Colon (tissue), 2 donors: ENCODE measurements at regions not wholly inside any gene's neighbourhood (a gene's known extent, or its start where the extent isn't known, plus 50 kb on each side); places are given as distances from the start of the nearest gene placed in this dataset.
"Not testable (repeated sequence)": the region's sequence is repeated elsewhere in the genome, so short reads cannot be mapped to it uniquely, and the experiment has no call there.

Source experiments
- FAIRE-seq: peaks from 2 replicates; lab custom pipeline; 2012; peaks lifted over from hg19 to GRCh38; lab: Jason Lieb, UNC
- donor health status: control.
- donor health status: control.

DNA sequence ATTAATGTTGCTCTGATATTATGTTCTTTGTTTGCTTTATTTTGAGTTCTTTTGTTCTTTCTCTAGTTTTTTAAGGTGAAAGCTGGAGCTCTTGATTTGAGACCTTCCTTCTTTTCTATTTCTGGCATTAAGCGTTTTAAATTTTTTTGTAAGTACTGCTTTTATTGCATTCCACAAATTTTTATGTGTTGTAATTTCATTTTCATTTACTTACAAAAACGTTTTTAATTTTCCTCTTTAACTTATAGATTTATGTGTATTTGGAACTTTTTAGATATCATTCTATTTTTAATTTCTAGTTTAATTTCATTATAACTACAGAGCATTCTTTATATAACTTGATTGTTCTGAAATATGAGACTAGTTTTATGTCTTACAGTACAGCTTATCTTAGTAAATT, 395.6 kb downstream of the ETV1 start:
- FAIRE-seq, result no peak

DNA sequence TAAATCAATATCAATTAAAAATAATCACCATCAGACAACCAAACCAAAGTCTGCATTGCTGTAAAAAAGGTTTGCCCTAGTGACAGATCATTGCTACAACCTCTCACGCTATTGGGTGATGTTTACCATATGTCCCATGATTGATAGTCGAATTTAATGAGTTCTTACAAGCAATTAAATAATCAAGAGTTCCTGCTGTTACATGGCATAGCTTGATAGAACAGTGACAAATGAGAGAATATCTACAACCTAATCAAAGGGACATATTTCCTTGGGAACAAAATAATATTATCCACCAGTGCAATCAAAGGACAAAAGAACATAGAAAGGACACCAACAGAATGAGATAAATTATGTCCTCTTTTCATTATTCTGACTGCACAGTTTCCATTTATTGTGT, 387.4 kb downstream of the ETV1 start:
- FAIRE-seq, result no peak

DNA sequence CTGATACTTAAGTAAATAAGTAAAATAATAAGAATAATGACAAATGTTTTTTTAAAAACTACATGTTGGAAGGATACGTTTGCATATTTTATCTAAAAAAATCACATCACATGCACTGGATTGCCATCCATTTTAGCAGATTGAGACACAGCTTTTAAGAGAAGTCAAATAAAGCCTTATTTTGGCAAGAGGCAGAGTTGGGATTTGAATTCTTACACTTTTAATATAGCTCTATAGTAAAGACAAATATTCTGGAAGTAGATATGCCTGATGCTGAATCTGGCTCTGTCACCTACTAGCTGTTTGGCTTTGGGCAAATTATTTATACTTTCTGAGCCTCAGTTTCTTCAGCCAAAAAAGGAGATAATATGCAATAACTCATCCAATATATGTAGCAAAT, 386.4 kb downstream of the ETV1 start:
- FAIRE-seq, result no peak

DNA sequence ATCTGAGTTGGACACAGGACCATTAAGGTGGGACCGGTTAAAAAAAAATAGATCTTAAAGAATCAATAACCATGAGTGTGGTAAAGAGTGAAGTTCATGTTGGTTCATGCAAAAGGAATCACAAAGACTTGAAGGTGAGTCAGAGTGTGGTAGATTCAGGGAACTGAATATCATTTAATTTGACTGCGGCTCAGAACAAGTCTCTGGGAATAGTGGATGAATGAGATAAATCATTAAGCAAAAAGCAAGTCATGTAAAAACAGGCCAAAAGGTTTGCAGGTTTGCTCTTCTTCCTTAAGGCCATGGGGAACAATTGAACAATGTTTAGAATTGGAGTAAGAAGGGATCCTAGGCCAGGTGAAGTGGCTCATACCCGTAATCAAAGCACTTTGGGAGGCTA, 385.8 kb downstream of the ETV1 start:
- no peak for FAIRE-seq

DNA sequence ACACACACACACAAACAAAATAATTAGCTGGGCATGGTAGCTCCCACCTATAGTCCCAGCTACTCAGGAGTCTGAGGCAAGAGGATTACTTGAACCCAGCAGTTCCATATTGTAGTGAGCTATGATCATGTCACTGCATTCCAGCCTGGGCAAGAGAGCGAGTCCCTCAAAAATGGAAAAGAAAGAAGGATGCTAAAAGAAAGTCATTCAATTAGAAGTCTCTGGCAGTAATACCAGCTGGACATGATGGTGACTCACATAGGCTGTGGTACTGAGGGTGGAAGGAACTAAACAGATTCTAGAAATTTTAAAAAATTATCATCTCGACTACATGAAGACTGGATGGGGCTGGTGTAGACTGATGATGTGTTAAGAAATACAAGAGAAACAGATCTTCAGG, 385.3 kb downstream of the ETV1 start:
- FAIRE-seq, result no peak

DNA sequence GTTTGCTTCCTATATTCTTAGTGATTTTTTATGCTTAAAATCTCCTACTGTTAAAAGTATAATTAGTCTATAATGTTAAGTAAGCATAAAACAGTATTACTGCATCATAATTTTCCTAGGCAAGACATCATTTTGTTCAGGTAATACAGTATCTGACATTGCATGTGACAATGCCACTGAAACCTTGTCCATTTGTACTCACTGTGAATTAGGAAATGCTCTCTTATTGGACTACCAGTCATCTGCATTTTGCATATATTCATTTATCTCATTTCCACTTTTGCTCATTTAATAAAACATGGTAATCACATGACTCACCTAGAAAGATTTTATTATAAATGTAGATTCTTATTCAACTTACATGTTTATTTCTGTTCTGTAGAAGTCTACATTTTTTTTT, 379.1 kb downstream of the ETV1 start:
- FAIRE-seq, result no peak

DNA sequence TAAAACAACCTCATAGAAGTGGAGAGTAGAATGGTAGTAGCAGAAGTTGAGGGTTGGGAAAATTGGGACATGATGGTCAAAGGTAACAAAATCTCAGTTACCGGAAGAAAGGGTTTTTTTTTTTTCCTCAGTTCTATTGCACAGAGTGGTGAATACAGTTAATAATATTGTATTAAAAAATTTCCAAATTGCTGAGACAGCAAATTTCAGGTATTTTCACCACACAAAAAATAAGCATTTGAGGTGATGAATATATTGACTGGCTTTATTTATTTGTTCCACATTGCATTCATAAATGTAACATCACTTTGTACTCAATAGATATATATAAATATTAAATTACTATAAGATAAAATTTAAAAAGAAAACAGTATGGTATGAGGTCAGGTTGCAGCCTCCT, 373.8 kb downstream of the ETV1 start:
- no peak for FAIRE-seq

DNA sequence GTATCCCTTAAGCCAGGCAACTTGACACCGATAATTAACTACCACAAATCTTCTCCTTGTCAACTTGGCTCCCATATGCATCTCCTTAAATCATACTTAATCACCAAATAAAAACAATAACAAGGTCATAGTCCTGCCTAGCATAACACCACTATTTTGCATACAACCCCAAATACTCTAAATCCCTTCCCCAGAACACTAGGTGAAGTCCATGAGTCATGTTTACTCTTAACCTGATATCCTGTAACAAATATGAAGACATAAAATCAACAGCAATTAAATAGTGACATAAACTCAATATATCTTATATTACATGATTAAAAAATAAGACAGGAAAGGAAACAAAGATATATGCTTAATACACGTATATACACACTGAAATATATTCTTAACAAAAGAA, 362.0 kb downstream of the ETV1 start:
- FAIRE-seq, result no peak

DNA sequence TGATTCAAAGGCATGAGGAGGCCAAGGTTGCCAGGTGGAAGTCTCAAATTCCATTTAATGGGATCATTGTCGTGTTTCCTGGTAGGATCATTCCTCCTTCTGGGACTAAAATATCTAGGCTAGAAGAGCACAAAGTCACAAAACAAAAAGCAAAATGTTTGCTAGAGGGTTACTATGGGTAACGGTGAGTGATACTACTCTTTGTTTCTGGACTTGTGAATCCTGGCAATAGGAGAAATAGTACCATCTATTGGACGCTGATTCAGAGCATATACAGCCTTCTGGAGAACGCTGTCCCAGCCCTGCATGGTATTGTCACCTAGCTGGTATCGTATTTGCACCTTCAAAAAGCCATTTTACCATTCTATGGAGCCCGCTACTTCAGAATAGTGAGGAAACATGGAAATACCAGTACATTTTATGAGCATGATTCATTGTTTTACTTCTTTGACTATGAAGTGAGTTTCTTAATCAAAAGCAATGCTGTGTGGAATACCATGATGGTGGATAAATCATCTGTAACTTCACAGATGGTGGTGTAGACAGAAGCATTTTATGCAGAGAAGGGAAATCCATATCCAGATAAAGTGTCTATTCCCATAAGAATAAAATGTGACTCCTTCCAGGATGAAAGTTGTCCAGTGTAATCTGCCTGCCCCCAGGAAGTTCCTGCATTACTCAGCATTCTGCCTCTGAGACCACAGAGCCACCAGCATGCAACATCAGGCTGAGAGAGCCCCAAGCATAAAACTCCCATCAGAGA, 361.0 kb downstream of the ETV1 start:
- no peak for FAIRE-seq

DNA sequence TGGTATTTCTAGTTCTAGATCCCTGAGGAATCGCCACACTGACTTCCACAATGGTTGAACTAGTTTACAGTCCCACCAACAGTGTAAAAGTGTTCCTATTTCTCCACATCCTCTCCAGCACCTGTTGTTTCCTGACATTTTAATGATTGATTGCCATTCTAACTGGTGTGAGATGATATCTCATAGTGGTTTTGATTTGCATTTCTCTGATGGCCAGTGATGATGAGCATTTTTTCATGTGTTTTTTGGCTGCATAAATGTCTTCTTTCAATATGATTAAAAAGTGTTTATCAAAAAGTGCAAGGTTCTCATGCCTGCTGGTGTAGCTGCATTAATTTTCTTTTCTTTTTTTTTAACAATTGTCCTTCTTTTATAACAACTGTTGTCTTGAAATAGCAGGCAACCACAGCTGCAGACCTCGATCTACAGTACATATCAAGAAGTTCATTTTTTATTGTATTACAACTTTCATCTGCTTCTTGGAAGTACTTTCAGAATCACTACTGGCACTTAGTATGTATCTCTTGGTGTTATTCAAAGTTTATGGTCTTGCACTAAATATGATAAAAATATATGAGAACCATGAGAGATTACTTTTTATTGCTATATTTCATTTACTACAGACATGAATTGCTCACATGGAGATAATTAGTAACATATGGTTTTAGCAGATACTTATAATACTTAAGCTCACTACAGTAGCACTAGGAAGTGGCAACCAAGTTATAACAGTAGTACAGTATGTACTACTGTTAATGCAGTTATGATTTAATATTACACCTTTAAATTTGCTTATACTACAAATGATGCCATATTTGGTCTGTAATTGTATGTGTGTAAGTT, 358.0 kb downstream of the ETV1 start:
- not testable (repeated sequence) for FAIRE-seq

DNA sequence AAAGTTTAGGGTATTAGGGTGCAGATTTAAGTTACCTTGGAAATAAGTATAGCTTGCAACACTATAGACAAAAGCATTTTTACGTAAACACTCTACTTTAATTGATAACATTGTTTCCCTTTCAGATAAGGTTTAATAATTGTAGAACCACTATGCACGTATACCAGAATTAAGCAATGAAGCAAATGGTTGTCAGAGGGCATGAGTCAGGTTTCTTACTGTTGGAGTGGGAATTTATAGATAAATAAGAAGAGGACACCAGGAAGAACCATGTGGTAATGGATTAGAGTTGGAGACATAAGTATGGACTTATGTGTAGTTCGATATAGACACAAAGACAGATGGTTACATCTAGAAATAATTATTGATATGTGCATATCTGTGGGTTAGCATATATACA, 355.6 kb downstream of the ETV1 start:
- FAIRE-seq, result no peak

DNA sequence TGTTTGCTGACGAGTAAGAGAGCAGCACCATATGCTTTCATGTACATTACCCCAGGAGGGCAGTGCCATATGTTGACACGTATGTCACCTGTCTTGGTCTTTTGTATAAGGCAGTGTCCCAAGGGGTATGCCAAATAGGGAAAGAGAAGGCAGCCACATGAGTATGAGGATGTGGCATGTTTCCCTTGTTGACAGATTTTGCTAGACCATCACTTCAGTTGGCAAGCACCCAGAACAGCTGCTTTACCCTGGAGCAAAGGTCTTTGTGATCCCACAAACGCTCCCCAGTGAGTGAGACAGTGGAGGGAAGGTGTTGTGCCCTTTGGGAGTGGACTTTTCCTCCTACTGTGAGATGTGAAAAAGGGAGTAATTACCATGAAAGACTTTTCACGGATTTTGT, 350.1 kb downstream of the ETV1 start:
- no peak for FAIRE-seq

DNA sequence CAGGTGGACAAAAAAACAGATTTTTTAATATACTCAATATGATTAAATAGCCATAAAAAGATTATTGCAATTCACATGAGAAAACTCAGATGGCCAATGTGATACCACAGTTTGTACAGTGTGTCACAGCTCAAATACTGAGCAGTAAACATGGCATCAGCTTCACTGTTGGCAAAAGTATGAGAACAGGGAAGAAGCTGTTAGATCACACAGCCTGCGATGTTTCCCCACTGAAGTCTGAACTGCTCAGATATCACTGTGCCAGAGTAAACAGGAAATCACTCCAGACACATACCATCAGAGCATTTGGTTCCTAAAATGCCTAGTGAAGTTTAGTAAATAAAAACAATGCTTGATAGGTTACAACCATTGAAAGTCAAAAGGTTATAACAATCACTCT, 347.8 kb downstream of the ETV1 start:
- no peak for FAIRE-seq

DNA sequence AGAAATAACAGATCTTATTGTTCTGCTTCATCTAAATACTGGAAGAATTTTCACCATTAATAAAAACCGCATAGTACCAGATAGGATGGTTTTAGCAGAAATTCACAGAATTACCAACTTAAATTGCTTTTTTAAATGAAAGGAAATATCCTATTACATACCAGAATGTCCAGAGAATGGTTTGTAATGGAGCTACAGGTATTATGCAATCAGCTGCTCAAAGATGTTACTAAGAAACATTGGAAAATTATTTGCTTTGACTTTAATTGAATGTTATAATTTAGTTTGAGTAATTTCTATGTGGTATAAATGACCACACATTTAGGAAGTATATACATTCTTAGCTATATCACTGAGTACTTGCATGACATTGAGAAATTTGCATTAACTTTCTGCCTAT, 338.3 kb downstream of the ETV1 start:
- FAIRE-seq, result no peak

DNA sequence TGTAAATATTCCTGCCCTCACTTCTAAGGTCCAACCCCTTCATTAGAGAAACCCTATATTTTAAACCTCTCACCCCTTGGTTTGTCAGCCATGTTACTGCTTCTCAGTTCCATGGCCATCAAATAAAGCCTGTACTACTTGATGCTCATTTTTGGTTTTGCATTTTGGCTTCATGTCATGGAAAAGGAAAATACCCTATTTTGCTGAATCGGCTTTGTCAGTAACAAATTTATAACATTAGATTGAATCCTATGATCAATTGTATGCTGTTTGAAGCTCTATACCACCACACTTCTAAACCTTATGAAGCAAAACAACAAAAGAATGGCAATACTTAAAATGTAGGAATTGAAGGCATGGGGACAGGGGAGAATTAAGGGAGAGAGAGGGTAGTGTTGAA, 333.1 kb downstream of the ETV1 start:
- no peak for FAIRE-seq

DNA sequence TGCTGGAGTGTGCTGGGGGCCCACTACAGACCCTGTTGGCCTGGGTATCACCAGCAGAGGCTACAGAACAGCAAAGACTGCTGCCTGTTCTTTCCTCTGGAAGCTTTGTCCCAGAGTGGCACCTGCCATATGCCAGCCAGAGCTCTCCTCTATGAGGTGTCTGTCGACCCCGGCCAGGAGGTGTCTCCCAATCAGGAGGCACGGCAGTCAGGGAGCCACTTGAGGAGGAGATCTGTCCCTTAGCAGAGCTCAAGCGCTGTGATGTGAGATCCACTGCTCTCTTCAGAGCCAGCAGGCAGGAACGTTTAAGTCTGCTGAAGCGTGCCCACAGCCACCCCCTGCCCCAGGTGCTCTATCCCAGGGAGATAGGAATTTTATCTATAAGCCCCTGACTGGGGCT, 316.2 kb downstream of the ETV1 start:
- no peak for FAIRE-seq

DNA sequence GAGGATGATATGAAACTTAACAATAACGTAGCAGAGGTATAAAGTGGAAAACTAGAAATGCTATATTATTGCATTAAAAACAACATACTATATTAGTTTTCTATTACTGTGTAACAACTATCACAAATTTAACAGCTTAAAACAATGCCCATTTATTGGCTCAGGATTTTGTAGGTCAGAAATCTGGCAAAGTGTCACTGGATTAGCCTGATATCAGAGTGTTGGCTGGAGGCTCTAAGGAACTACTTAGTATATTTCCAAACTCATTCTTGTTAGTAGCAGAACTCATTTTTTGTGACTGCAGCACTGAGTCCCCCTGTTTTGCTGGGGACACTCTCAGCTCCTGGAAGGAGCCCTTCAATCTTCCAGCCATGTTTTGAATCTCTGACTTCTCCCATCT, 306.8 kb downstream of the ETV1 start:
- FAIRE-seq, result no peak

DNA sequence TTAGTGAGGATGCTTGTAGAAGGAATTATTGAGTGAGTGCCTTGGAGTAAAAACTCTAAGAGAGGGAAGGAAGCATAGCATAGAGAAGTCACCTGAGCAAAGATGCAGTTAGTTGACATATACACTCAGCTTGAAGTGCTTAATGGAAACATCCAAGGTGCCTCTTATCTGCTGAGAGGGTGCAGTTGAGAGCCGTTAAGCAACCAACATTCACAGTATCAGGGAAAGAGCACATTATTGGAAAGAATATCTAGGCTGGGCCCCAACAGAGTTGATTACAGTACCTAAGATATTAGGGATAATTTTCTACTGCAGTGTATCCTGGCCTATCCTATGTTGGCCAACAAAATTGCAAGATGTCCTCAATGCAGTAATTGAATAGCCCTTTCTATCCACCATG, 302.0 kb downstream of the ETV1 start:
- no peak for FAIRE-seq

DNA sequence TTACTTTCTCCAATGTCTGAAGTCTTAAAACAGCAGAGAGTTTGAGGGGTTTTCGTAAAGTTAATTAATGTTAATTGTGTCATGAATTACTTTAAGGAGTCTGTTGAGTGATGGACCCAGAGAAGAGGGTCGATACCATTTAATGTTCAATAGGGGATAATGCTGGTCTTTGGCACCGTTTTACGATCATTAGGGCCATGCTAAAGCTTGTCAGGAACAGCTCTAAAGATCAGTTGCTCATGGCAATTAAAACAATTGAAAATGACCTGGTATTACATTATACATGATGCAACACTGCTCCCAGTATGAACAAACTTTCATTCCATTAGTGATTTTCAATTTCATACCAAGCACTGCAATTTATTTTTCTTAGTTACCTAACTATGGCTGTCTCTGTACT, 296.9 kb downstream of the ETV1 start:
- no peak for FAIRE-seq

DNA sequence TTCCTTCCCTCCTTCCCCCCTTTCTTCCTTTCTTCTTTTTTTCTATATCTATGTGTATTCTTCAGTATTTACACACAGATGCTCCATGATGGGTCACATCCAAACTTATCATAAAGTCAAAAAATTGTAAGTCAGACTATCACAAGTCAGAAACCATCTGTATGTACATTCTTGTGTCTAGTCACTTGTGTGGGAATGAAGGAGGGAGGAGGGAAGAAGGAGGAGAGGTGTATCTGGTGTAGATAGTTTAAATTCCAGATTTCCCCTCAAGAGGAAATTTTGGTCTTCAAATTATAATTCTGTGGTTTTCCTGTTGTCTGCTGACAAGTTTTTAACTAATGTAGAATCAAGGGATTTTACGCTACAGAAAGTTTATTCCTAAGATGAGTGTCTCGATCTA, 287.2 kb downstream of the ETV1 start:
- no peak for FAIRE-seq

DNA sequence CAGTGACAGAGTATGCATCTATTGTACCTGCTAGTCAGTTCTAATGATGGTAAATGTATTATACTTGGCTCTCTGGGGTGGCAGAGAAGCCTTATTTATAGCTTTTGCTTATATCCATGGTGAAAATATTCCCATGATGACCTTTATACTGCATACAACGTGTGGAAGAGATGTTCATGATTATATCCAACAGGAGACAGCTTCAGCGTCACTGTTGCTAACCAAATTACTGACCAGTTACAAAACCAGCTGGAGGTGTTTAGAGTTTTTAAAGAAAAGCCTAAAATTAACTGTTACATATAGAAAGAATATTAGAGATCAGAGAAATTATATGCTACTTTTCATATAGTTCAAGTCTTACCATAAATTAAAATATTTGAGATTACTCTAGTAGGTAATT, 280.8 kb downstream of the ETV1 start:
- no peak for FAIRE-seq

DNA sequence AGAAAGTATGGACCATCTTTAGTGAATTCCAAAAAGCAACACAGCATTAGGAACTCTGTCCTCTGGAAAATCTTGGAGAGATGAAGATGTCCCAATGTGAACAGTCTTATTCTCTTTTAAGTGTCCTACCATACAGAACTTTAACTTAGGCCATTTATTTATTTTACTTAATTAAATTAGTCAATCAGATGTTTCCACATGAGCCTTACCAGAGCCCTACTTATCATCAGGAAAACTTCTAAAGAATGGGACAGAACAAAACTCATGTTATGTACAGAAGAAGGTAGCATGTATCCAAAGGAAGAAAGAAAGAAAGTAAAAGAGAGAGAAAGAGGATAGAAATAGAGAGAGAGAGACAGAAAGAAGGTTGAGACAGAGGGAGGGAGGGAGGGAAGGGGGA, 276.4 kb downstream of the ETV1 start:
- FAIRE-seq, result no peak

DNA sequence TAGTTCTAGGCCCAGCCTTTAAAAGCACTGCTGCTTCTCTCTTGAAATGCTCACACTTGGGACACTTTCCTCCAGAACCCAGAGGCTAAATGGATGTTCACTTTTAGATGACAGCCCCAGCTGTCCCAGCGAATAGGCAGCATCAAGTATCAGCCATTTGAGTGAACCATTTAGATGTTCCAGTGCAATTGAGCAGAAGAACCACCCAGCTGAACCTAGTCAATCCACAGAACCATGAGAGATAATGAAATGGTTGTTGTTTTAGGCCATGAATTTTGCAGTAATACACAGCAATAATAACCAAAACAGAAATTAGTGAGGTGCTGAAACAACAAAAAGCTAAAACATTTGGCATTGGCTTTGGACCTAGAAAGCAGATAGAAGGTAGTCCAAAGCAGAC, 273.9 kb downstream of the ETV1 start:
- FAIRE-seq, result no peak

DNA sequence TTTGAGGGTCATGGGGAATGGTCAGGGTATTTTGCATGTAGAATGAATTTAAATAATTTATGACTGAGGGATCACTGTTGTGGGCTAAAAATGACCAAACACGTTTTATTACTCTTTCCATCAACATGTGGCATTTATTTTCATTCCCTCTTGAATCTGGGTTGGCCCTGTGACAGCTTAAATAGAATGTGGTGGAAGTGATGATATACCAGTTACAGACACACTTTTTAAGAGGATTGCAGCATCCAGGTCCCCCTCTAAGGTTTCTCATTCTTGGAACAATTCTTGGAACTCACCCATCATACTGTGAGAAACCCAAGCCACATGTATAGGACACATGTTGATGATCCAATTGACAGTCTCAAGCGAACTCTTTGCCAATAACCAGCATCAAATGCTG, 272.4 kb downstream of the ETV1 start:
- FAIRE-seq, result no peak
